Hepatocyte (in vitro differentiated cells): ENCODE measurements at regions not wholly inside any gene's neighbourhood (a gene's known extent, or its start where the extent isn't known, plus 50 kb on each side); places are given as distances from the start of the nearest gene placed in this dataset.
A peak's percentile ranks its signal among the peaks of the same experiment; 100 is the strongest.

Experiments used
- DNase-seq: peaks from one replicate; pipeline ENCODE4 v3.0.0-alpha.2; 2016; ENCODE audit warnings: low spot score
- H2AFZ ChIP-seq: fragments of 200-600 bp; sonication (generic); 2 replicates; pipeline ENCODE4 v1.6.0; 2016; ENCODE audit warnings: antibody characterized with exemption, mild to moderate bottlenecking
- H3K27ac ChIP-seq: fragments of 200-600 bp; sonication (generic); 2 replicates; pipeline ENCODE4 v1.5.1; 2016; ENCODE audit warnings: mild to moderate bottlenecking
- H3K27me3 ChIP-seq: fragments of 200-600 bp; sonication (generic); 2 replicates; pipeline ENCODE4 v1.6.1; 2016
- H3K36me3 ChIP-seq: fragments of 200-600 bp; sonication (generic); replicated peaks from 2 replicates; pipeline ENCODE4 v1.5.1; 2016; ENCODE audit warnings: low read depth; ENCODE audit not compliant: insufficient read depth
- H3K4me1 ChIP-seq: fragments of 200-600 bp; sonication (generic); 2 replicates; pipeline ENCODE4 v1.5.1; 2016; ENCODE audit warnings: mild to moderate bottlenecking, moderate library complexity; ENCODE audit not compliant: insufficient read depth
- H3K4me2 ChIP-seq: fragments of 200-600 bp; sonication (generic); 2 replicates; pipeline ENCODE4 v1.6.0; 2016
- H3K4me3 ChIP-seq: fragments of 200-600 bp; sonication (generic); 2 replicates; pipeline ENCODE4 v1.5.1; 2016; ENCODE audit warnings: mild to moderate bottlenecking
- H3K79me2 ChIP-seq: fragments of 200-600 bp; sonication (generic); 2 replicates; pipeline ENCODE4 v1.6.0; 2017; ENCODE audit warnings: mild to moderate bottlenecking
- H3K9me2 ChIP-seq: fragments of 200-600 bp; sonication (generic); replicated peaks from 2 replicates; pipeline ENCODE4 v1.6.0; 2017; ENCODE audit warnings: mild to moderate bottlenecking; ENCODE audit not compliant: insufficient read depth
- H3K9me3 ChIP-seq: fragments of 200-600 bp; sonication (generic); 2 replicates; pipeline ENCODE4 v1.5.1; 2016; ENCODE audit warnings: low read depth, mild to moderate bottlenecking
- H4K20me1 ChIP-seq: fragments of 200-600 bp; sonication (generic); 2 replicates; pipeline ENCODE4 v1.6.0; 2016; ENCODE audit warnings: mild to moderate bottlenecking; ENCODE audit not compliant: insufficient read depth, poor library complexity, severe bottlenecking
- CTCF ChIP-seq: fragments of 200-600 bp; sonication (generic); IDR thresholded peaks from 2 replicates; pipeline ENCODE4 v1.5.1; 2016; ENCODE audit warnings: antibody characterized with exemption, mild to moderate bottlenecking; ENCODE audit not compliant: poor library complexity
- EZH2 ChIP-seq: fragments of 200-600 bp; sonication (generic); IDR thresholded peaks from 2 replicates; pipeline ENCODE4 v1.6.1; 2016; ENCODE audit warnings: antibody characterized with exemption, mild to moderate bottlenecking, borderline replicate concordance
- EZH2phosphoT487 ChIP-seq: fragments of 200-600 bp; sonication (generic); IDR thresholded peaks from one replicate; pipeline ENCODE4 v1.6.1; 2018; ENCODE audit warnings: antibody characterized with exemption, mild to moderate bottlenecking, low read depth, moderate library complexity; ENCODE audit not compliant: unreplicated experiment, severe bottlenecking
- WGBS: methylation state at CpG from one replicate; pipeline ENCODE4 v1.1.6; 2016; ENCODE audit warnings: low lambda C conversion rate; ENCODE audit errors: missing lambda C conversion rate; 5-methylcytosine and 5-hydroxymethylcytosine counted together

GRCh38 chr7:149369497-149369896 lies 91.4 kb downstream of the ZNF777 start:
- H3K9me2 ChIP-seq: no peaks in the 10 kb centered on the region
- DNase-seq: peak; percentile 18

GRCh38 chr7:149370790-149371189 lies 90.1 kb downstream of the ZNF777 start:
- no peak overlapping the region for H2AFZ ChIP-seq
- TF ChIP-seq EZH2phosphoT487 (no peak), CTCF (no peak), EZH2 (no peak)
- no peak overlapping the region for H3K27ac ChIP-seq
- H3K36me3 ChIP-seq: no peaks in the 10 kb centered on the region
- H3K4me2 ChIP-seq: no peak overlapping the region
- no peaks in the 10 kb centered on the region for H3K9me3 ChIP-seq
- no peaks in the 10 kb centered on the region for H3K27me3 ChIP-seq
- H3K9me2 ChIP-seq: no peaks in the 10 kb centered on the region
- no peaks in the 10 kb centered on the region for H3K79me2 ChIP-seq
- H3K4me3 ChIP-seq: no peak overlapping the region
- H3K4me1 ChIP-seq: no peaks in the 10 kb centered on the region
- no peaks in the 10 kb centered on the region for H4K20me1 ChIP-seq
- DNase-seq: no peak

More at GRCh38 chr7:149369497-149369896, 91.4 kb downstream of the ZNF777 start:
- no peaks in the 10 kb centered on the region for H3K4me1 ChIP-seq
- no peak overlapping the region for H3K4me3 ChIP-seq
- H2AFZ ChIP-seq: no peak overlapping the region
- no peak for TF ChIP-seq CTCF
- H3K36me3 ChIP-seq: no peaks in the 10 kb centered on the region
- no peak overlapping the region for H3K27ac ChIP-seq
- H3K79me2 ChIP-seq: no peaks in the 10 kb centered on the region
- H3K27me3 ChIP-seq: no peaks in the 10 kb centered on the region
- H3K9me3 ChIP-seq: no peaks in the 10 kb centered on the region
- H3K4me2 ChIP-seq: no peak overlapping the region
- H4K20me1 ChIP-seq: no peaks in the 10 kb centered on the region

GRCh38 chr7:149373089-149373488 lies 87.8 kb downstream of the ZNF777 start:
- Histone ChIP-seq H4K20me1 (no peaks in the 10 kb centered on the region), H3K4me2 (no peak overlapping the region), H3K36me3 (no peaks in the 10 kb centered on the region), H3K27me3 (no peaks in the 10 kb centered on the region), H3K27ac (no peak overlapping the region), H3K4me1 (no peaks in the 10 kb centered on the region), H3K4me3 (no peak overlapping the region), H3K9me2 (no peaks in the 10 kb centered on the region), H3K79me2 (no peaks in the 10 kb centered on the region), H3K9me3 (no peaks in the 10 kb centered on the region), H2AFZ (no peak overlapping the region)
- no peak for DNase-seq
- 75% methylated on average over 1 of the region's 1 CpG for WGBS
- TF ChIP-seq EZH2phosphoT487 (no peak), EZH2 (no peak), CTCF (no peak)

- WGBS: 69% methylated on average over 5 of the region's 5 CpGs
- no peaks in the 10 kb centered on the region for H3K79me2 ChIP-seq
- H3K4me1 ChIP-seq: no peaks in the 10 kb centered on the region
- no peak overlapping the region for H3K27ac ChIP-seq
- DNase-seq: no peak
- no peaks in the 10 kb centered on the region for H3K27me3 ChIP-seq
- H3K9me3 ChIP-seq: peaks cover 8% of the 10 kb centered on the region
- no peak overlapping the region for H3K4me3 ChIP-seq
- H4K20me1 ChIP-seq: no peaks in the 10 kb centered on the region
- TF ChIP-seq EZH2 (no peak), CTCF (no peak)
- no peak overlapping the region for H3K4me2 ChIP-seq
- no peaks in the 10 kb centered on the region for H3K9me2 ChIP-seq
- no peak overlapping the region for H2AFZ ChIP-seq
- no peaks in the 10 kb centered on the region for H3K36me3 ChIP-seq
Observed at GRCh38 chr7:149375234-149376008, 85.4 kb downstream of the ZNF777 start.
